Natural killer cell treated with Interleukin-12 subunit alpha and Interleukin-12 subunit beta and Interleukin-15 and Interleukin-18, amount 100 ng/mL, for 72 hours (primary cell): ENCODE measurements at regions not wholly inside any gene's neighbourhood (a gene's known extent, or its start where the extent isn't known, plus 50 kb on each side); places are given as distances from the start of the nearest gene placed in this dataset.

Source experiments
- ATAC-seq, 2 donors: fragments of 150-1000 bp; cut with Tn5 transposase in 1 of 2; sonication (Bioruptor Pico), chemical (Tn5 transposase) in 1 of 2; 2 replicates each; pipeline ENCODE4 v1.10.0; 2021
- DNase-seq: peaks from one replicate; pipeline ENCODE4 v3.0.0; 2022; ENCODE audit warnings: low spot score
- H3K27ac Mint-ChIP-seq, 2 donors: 1 replicate in 1 of 2; 2 replicates in 1 of 2; pipeline ENCODE4 v1.8.0; 2022; ENCODE audit warnings: mixed read lengths in 2 of 2, mild to moderate bottlenecking in 1 of 2, moderate library complexity in 1 of 2
- H3K27me3 Mint-ChIP-seq, 2 donors: 1 replicate in 1 of 2; 2 replicates in 1 of 2; pipeline ENCODE4 v1.8.0; 2022; ENCODE audit warnings: mixed read lengths in 2 of 2
- H3K36me3 Mint-ChIP-seq: one replicate; pipeline ENCODE4 v1.8.0; 2022; ENCODE audit warnings: mixed read lengths
- H3K4me1 Mint-ChIP-seq, 2 donors: 1 replicate in 1 of 2; 2 replicates in 1 of 2; pipeline ENCODE4 v1.8.0; 2022; ENCODE audit warnings: low read depth in 2 of 2, mixed read lengths in 2 of 2, mild to moderate bottlenecking in 1 of 2
- H3K4me3 Mint-ChIP-seq: one replicate; pipeline ENCODE4 v1.8.0; 2022; ENCODE audit warnings: mixed read lengths
- H3K9me3 Mint-ChIP-seq: 2 replicates; pipeline ENCODE4 v1.8.0; 2022; ENCODE audit warnings: mixed read lengths

DNA sequence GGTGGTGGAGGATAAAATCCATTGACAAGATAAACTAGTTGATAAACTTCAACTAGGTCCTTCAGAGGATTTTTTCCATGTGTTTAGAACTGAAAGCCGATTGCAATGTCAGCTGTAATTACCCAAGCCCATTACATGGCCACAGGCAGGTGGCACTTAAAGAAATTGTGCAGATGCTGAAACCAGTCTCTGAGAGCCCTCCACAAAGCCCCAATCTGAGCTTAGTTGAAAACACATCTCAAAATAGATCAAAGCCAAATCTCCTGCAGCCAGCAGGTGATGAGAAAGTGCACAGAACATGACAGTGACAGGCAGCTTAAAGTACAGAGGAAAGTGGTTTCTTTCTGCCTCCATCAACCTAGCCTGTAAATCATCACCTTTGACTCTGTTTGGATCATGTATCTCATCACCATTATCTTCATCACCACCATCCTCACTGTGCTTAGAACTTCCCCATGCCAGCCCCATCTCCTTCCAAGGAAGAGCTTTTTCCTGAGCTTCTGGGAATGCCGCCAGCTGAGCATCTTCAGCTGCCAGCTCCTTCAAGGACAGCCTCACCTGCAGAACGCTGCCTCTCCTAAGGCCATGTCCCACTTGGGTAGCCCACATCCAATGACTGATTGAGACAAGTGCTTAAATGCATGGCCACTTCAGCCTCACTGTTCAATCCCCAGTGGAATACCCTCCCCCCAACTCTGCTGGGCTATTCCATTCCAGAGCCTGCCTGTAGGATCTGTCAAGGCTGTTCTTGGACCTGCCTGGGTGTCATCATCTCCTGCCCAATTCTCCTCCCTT lies 219.5 kb upstream of the TMEM132C start:
- Mint-ChIP-seq H3K4me3 (no peak overlapping the region), H3K27me3 (no peaks in the 10 kb centered on the region), H3K27ac (no peak overlapping the region), H3K4me1 (no peaks in the 10 kb centered on the region), H3K36me3 (no peaks in the 10 kb centered on the region), H3K9me3 (peaks cover 10% of the 10 kb centered on the region)
- ATAC-seq (no peak), DNase-seq (no peak)

GRCh38 chr12:128052331-128052730 lies 214.6 kb upstream of the TMEM132C start:
- H3K27me3 Mint-ChIP-seq: no peaks in the 10 kb centered on the region
- H3K9me3 Mint-ChIP-seq: no peaks in the 10 kb centered on the region
- no peak for ATAC-seq
- H3K27ac Mint-ChIP-seq: no peak overlapping the region
- no peak for DNase-seq
- no peak overlapping the region for H3K4me3 Mint-ChIP-seq
- no peaks in the 10 kb centered on the region for H3K4me1 Mint-ChIP-seq
- no peaks in the 10 kb centered on the region for H3K36me3 Mint-ChIP-seq

DNA sequence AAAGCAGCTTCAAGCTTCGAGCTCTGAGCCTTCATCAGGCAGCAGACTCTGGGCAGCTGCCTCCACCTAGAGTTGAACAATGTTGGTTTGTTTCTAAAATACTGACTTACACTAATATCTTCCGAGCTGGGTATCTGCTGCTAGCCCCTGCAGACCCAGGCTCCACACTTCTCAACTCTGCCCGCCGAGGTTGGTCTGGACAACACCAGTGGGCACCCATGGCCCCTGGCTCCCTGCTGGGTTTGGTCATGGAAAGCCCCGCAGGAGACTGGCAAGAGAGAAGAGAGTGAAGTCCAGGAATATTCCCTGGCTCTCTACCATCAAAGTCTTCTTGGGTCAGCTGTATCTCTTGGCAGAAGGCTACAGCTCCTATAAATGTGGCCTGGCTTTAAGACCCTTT lies 214.2 kb upstream of the TMEM132C start:
- Mint-ChIP-seq H3K27me3 (no peaks in the 10 kb centered on the region), H3K36me3 (no peaks in the 10 kb centered on the region), H3K9me3 (no peaks in the 10 kb centered on the region), H3K27ac (no peak overlapping the region), H3K4me3 (no peak overlapping the region), H3K4me1 (no peaks in the 10 kb centered on the region)
- DNase-seq (no peak), ATAC-seq (peak in 1 of 2 donors; percentile 30)

DNA sequence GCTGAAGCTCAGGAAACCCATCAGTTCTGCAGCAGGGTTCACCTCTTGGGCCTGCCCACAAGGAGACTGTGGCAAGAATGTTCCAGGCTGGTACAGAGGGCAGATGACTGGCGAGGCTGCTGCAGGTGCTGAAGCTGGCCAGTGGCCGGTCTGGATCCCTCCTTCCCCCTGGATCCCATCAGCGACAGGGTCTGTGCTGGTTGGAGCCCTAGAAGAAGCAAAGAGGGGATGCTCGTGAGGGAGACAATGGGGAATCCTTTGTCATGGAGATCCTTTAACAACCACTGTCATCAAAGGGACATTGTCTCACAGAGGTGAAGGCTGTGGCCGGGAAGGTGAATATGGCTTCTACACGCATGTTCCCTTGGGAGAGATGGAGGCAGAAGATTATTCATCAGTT lies 211.4 kb upstream of the TMEM132C start:
- Mint-ChIP-seq H3K4me1 (no peaks in the 10 kb centered on the region), H3K36me3 (no peaks in the 10 kb centered on the region), H3K27ac (no peak overlapping the region), H3K4me3 (no peak overlapping the region), H3K27me3 (no peaks in the 10 kb centered on the region), H3K9me3 (no peaks in the 10 kb centered on the region)
- ATAC-seq: no peak
- DNase-seq: no peak

- DNase-seq (no peak), ATAC-seq (no peak)
- Mint-ChIP-seq H3K27ac (no peak overlapping the region), H3K36me3 (no peaks in the 10 kb centered on the region), H3K4me3 (no peak overlapping the region), H3K4me1 (no peaks in the 10 kb centered on the region), H3K27me3 (no peaks in the 10 kb centered on the region), H3K9me3 (no peaks in the 10 kb centered on the region)
Measured at GRCh38 chr12:128056136-128056801, 210.7 kb upstream of the TMEM132C start.

- Mint-ChIP-seq H3K4me1 (no peaks in the 10 kb centered on the region), H3K9me3 (no peaks in the 10 kb centered on the region), H3K4me3 (no peak overlapping the region), H3K36me3 (no peaks in the 10 kb centered on the region), H3K27ac (no peak overlapping the region), H3K27me3 (no peaks in the 10 kb centered on the region)
- DNase-seq (no peak), ATAC-seq (peak in 1 of 2 donors; percentile 29)
Measured at GRCh38 chr12:128057586-128057985, 209.4 kb upstream of the TMEM132C start.

- no peak overlapping the region for H3K27ac Mint-ChIP-seq
- ATAC-seq (peak; percentile 31 to 36), DNase-seq (no peak)
- no peaks in the 10 kb centered on the region for H3K36me3 Mint-ChIP-seq
- H3K9me3 Mint-ChIP-seq: no peaks in the 10 kb centered on the region
- no peak overlapping the region for H3K4me3 Mint-ChIP-seq
- H3K4me1 Mint-ChIP-seq: no peaks in the 10 kb centered on the region
- peaks cover 0 to 9% of the 10 kb centered on the region in 2 donors for H3K27me3 Mint-ChIP-seq
Measured at GRCh38 chr12:128059621-128060370, 207.2 kb upstream of the TMEM132C start.

- H3K27ac Mint-ChIP-seq: no peak overlapping the region
- ATAC-seq (no peak), DNase-seq (no peak)
- H3K4me3 Mint-ChIP-seq: no peak overlapping the region
- no peaks in the 10 kb centered on the region for H3K36me3 Mint-ChIP-seq
- H3K27me3 Mint-ChIP-seq: peaks cover 2 to 10% of the 10 kb centered on the region in 2 donors
- H3K9me3 Mint-ChIP-seq: no peaks in the 10 kb centered on the region
- H3K4me1 Mint-ChIP-seq: no peaks in the 10 kb centered on the region
Measured at GRCh38 chr12:128068211-128068610, 198.8 kb upstream of the TMEM132C start.

GRCh38 chr12:128069359-128069997 lies 197.5 kb upstream of the TMEM132C start:
- no peak for ATAC-seq
- no peak for DNase-seq
- Mint-ChIP-seq H3K27me3 (peaks cover 2 to 4% of the 10 kb centered on the region in 2 donors), H3K4me1 (no peaks in the 10 kb centered on the region), H3K4me3 (no peak overlapping the region), H3K9me3 (no peaks in the 10 kb centered on the region), H3K27ac (no peak overlapping the region), H3K36me3 (no peaks in the 10 kb centered on the region)

- H3K4me1 Mint-ChIP-seq: no peaks in the 10 kb centered on the region
- no peak overlapping the region for H3K4me3 Mint-ChIP-seq
- no peaks in the 10 kb centered on the region for H3K27me3 Mint-ChIP-seq
- no peak overlapping the region for H3K27ac Mint-ChIP-seq
- no peaks in the 10 kb centered on the region for H3K9me3 Mint-ChIP-seq
- DNase-seq (no peak), ATAC-seq (no peak)
- H3K36me3 Mint-ChIP-seq: no peaks in the 10 kb centered on the region
Measured at GRCh38 chr12:128073937-128074336, 193.0 kb upstream of the TMEM132C start.

DNA sequence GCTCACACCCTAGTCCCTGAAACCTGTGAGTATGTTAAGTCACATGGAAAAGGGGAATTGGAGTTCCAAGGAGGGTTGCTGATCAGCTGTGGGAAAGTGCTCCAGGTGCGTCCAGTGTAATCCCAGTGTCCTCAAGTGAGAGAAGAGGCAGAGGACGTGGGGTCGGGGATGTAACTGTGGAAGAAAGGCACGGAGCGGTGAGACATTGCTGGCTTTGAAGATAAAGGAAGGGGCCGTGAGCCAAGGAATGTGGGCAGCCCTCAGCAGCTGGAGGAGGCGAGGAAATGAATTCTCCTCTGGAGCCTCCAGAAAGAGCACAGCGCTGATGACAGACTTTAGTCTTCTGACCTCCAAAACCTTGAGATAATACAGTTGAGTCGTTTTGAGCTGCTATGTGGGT lies 191.6 kb upstream of the TMEM132C start:
- DNase-seq: no peak
- H3K4me1 Mint-ChIP-seq: no peaks in the 10 kb centered on the region
- no peak for ATAC-seq

DNA sequence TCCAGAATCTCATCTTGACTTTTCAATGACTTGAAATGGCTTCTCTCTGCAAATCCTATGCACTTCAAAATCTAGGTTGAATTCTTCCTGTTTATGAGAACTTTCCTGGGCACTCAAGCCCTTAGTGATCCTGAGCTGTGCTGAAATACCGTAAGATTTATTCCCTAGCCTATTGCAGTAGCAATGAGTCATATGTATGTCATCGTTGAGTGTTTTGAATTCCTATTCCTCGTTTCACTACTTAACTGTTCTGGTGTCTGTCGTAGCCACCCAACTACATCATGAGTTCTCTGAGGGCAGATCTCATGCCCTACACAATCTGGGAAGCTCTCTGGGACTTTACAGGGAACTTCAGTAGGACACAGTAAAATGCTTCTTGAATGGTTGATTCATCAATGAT lies 190.8 kb upstream of the TMEM132C start:
- Mint-ChIP-seq H3K36me3 (no peaks in the 10 kb centered on the region), H3K9me3 (no peaks in the 10 kb centered on the region), H3K27me3 (no peaks in the 10 kb centered on the region), H3K4me1 (no peaks in the 10 kb centered on the region), H3K4me3 (no peak overlapping the region), H3K27ac (no peak overlapping the region)
- ATAC-seq: no peak
- no peak for DNase-seq

More for the DNA sequence above, 191.6 kb upstream of the TMEM132C start:
- Mint-ChIP-seq H3K27me3 (no peaks in the 10 kb centered on the region), H3K36me3 (no peaks in the 10 kb centered on the region), H3K4me3 (no peak overlapping the region), H3K9me3 (no peaks in the 10 kb centered on the region), H3K27ac (no peak overlapping the region)

DNA sequence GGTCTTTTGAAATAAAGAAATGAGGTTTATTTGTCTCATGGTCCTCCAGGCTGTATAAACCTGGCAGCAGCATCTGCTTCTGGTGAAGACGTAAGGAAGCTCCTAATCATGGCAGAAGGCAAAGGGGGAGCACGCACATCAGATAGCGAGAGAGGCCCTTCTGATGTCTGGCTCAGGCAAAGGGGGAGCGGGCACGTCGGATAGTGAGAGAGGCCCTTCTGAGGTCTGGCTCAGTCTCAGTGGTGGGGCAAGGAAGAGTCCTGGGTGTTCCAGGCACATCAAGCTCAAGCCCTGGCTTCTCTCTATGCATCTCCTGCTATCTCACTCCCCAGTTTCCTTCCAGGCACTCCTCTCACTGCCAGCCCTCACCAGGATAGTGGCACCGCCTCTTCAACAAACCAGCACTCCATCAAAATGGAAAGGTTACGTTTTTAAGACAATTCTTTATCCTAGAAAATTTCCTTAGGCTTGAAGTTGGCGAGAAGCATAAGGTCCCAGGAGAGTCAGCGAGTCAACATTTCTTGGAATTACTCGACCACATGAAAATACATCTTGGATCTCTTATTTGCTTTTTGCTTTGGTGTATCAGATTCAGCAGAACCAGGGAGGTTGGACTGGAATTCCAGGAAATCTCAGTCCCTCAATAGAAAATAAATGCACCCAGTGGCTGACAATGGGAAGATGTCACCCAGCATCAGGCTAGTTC lies 189.6 kb upstream of the TMEM132C start:
- Mint-ChIP-seq H3K27ac (no peak overlapping the region), H3K36me3 (no peaks in the 10 kb centered on the region), H3K27me3 (no peaks in the 10 kb centered on the region), H3K4me3 (no peak overlapping the region), H3K9me3 (no peaks in the 10 kb centered on the region), H3K4me1 (no peaks in the 10 kb centered on the region)
- DNase-seq (no peak), ATAC-seq (no peak)
